ENCODE measurements at regions not wholly inside any gene's neighbourhood (a gene's known extent, or its start where the extent isn't known, plus 50 kb on each side); places are given as distances from the start of the nearest gene placed in this dataset.

DNA sequence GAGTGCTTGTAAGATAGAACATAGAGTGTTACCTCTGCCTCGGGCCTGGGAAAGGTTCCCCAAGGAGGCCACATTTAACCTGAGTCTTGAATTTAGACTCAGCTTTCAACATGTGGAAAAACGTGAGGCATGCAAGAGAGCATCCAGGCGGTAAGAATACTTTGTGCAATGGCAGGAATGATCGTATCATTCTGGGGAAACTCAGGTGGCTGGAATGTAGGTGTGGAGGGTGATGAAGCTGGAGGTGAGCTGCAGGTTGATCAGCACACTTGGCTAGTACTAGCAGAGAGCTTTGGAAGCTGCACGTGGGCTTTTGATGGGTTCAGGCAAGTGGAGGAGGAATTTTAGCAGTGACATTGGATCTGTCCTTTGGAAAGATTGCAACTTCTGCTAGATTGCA, 270.3 kb upstream of the RAG2 start:
- no peak for DNase-seq (ENCODE audit: extremely low read depth, insufficient read length)
- Histone ChIP-seq H3K36me3 (ENCODE audit: control insufficient read depth, insufficient read depth, low read length) (no peaks in the 10 kb centered on the region), H3K27me3 (replicated peaks; ENCODE audit: control insufficient read depth, insufficient read depth, low read length) (no peaks in the 10 kb centered on the region), H3K4me3 (replicated peaks; ENCODE audit: low read depth, low read length) (no peak overlapping the region)
- TF ChIP-seq, protein P1, sequence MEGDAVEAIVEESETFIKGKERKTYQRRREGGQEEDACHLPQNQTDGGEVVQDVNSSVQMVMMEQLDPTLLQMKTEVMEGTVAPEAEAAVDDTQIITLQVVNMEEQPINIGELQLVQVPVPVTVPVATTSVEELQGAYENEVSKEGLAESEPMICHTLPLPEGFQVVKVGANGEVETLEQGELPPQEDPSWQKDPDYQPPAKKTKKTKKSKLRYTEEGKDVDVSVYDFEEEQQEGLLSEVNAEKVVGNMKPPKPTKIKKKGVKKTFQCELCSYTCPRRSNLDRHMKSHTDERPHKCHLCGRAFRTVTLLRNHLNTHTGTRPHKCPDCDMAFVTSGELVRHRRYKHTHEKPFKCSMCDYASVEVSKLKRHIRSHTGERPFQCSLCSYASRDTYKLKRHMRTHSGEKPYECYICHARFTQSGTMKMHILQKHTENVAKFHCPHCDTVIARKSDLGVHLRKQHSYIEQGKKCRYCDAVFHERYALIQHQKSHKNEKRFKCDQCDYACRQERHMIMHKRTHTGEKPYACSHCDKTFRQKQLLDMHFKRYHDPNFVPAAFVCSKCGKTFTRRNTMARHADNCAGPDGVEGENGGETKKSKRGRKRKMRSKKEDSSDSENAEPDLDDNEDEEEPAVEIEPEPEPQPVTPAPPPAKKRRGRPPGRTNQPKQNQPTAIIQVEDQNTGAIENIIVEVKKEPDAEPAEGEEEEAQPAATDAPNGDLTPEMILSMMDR (IDR thresholded peaks at IDR 0.05; ENCODE audit: insufficient read depth, low read length, poor library complexity, severe bottlenecking): no peak

DNA sequence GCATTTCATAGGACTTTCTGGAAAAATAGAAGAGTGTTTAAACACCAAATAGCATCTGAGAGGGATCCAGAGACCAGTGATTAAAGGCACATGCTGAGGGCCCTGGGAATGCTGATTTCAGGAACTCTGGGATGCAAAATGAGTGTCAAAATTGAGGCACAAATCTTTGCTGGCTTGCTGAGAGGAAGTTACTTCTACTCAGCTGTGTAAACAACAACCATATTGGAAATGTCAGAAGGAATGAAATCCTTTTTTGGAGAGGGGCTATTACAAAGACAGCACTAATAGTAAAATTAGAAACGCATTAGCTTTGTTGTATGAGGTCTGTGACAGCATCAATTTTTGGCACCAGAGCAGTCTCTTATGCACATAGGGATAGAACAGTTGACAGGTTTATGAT, 267.8 kb upstream of the RAG2 start:
- Histone ChIP-seq H3K4me3 (replicated peaks; ENCODE audit: low read depth, low read length) (no peak overlapping the region), H3K36me3 (ENCODE audit: control insufficient read depth, insufficient read depth, low read length) (no peaks in the 10 kb centered on the region), H3K27me3 (replicated peaks; ENCODE audit: control insufficient read depth, insufficient read depth, low read length) (no peaks in the 10 kb centered on the region)
- TF ChIP-seq, protein P1 (IDR thresholded peaks at IDR 0.05; ENCODE audit: insufficient read depth, low read length, poor library complexity, severe bottlenecking): no peak
- no peak for DNase-seq (ENCODE audit: extremely low read depth, insufficient read length)

DNA sequence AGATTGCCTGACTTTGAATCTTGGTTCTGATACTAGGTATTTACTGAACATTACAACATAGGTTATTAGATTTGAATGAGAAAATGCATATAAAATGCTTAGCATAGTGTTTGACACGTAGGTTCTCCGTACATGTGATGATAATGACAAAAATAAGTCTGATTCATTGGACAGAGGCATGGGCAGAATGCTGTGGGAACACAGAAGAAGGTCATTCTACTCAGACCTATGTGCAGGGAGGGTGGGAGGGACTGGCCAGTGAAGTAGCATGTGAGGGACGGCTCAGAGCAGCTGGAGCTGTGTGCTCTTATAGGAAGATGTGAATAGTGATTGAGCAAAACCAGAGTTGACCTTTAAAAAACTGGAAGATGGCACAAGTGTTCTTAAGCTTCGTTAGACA, 256.8 kb upstream of the RAG2 start:
- TF ChIP-seq, protein P1 (IDR thresholded peaks at IDR 0.05; ENCODE audit: insufficient read depth, low read length, poor library complexity, severe bottlenecking): no peak
- no peak for DNase-seq (ENCODE audit: extremely low read depth, insufficient read length)
- H3K27me3 ChIP-seq (replicated peaks; ENCODE audit: control insufficient read depth, insufficient read depth, low read length): no peaks in the 10 kb centered on the region; the same call in 1 of the 2 replicates
- no peaks in the 10 kb centered on the region for H3K36me3 ChIP-seq (ENCODE audit: control insufficient read depth, insufficient read depth, low read length)
- H3K4me3 ChIP-seq (replicated peaks; ENCODE audit: low read depth, low read length): no peak overlapping the region

DNA sequence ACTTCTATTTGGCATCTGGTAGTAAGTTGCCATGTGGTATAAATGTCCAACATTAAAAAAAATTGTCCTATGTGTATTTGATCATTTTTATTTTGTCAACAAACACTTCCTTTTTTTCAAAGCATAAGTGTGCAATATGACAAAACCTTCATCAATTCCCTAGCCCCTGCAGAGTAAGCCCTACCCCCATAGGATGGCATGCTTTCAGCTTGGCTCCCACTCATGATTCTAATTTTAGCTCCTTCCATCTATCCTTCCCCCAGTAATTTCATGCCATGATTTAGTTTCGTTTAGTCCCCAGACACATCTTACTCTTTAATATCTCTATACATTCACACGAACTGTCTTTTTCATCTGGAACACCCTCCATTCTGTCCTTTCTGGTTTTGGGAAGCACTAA, 250.6 kb upstream of the RAG2 start:
- TF ChIP-seq, protein P1 (IDR thresholded peaks at IDR 0.05; ENCODE audit: insufficient read depth, low read length, poor library complexity, severe bottlenecking): no peak
- DNase-seq (ENCODE audit: extremely low read depth, insufficient read length): no peak
- no peak overlapping the region for H3K4me3 ChIP-seq (replicated peaks; ENCODE audit: low read depth, low read length)
- no peaks in the 10 kb centered on the region for H3K36me3 ChIP-seq (ENCODE audit: control insufficient read depth, insufficient read depth, low read length)
- H3K27me3 ChIP-seq (replicated peaks; ENCODE audit: control insufficient read depth, insufficient read depth, low read length): no peaks in the 10 kb centered on the region; the same call in 1 of the 2 replicates

GRCh38 chr11:36840378-36840777, 242.3 kb upstream of the RAG2 start:
- DNase-seq (ENCODE audit: extremely low read depth, insufficient read length): no peak
- H3K4me3 ChIP-seq (replicated peaks; ENCODE audit: low read depth, low read length): no peak overlapping the region
- TF ChIP-seq, protein P1 (IDR thresholded peaks at IDR 0.05; ENCODE audit: insufficient read depth, low read length, poor library complexity, severe bottlenecking): no peak
- H3K36me3 ChIP-seq (ENCODE audit: control insufficient read depth, insufficient read depth, low read length): no peaks in the 10 kb centered on the region
- H3K27me3 ChIP-seq (replicated peaks; ENCODE audit: control insufficient read depth, insufficient read depth, low read length): no peaks in the 10 kb centered on the region

DNA sequence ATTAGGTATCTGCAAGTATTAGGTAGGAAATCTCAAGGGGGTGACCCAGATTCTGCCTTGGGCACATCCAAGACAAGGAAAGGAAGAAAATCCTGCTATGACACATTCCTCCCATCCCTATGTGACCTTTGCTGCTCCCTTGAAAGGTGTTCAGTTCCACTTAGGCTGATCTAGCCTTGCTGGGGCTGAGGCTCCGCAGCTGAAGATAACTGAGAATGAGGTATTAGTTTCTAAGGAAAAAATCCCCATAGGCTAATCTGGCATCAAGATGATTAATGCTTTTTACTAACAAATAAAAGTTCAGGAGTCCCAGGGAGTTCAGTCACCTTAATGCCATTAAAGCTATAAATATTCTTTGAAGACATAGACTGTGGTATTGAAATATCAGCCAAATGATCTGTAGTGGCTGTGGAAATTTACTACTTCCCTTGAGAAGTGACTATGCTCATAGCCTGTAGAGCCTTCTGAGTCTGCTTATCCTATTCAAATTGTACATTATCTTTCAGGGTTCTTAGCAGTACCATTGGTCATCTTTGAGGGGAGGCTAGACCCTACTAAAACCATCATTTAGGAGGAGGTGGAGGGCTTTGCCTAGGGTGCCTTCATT, 239.9 kb upstream of the RAG2 start:
- no peaks in the 10 kb centered on the region for H3K27me3 ChIP-seq (replicated peaks; ENCODE audit: control insufficient read depth, insufficient read depth, low read length)
- TF ChIP-seq, protein P1 (IDR thresholded peaks at IDR 0.05; ENCODE audit: insufficient read depth, low read length, poor library complexity, severe bottlenecking): no peak
- H3K36me3 ChIP-seq (ENCODE audit: control insufficient read depth, insufficient read depth, low read length): no peaks in the 10 kb centered on the region
- H3K4me3 ChIP-seq (replicated peaks; ENCODE audit: low read depth, low read length): no peak overlapping the region
- no peak for DNase-seq (ENCODE audit: extremely low read depth, insufficient read length)

All from GM06990 (cell line).